KMS-11 (cell line): ENCODE measurements at regions not wholly inside any gene's neighbourhood (a gene's known extent, or its start where the extent isn't known, plus 50 kb on each side); places are given as distances from the start of the nearest gene placed in this dataset.

Experiments
- H2AFZ ChIP-seq: fragments of 200-600 bp; sonication (generic); 2 replicates; pipeline ENCODE4 v1.6.1; 2016; ENCODE audit warnings: antibody characterized with exemption, mixed run types, low read depth
- H3K27ac ChIP-seq: fragments of 200-600 bp; sonication (generic); 2 replicates; pipeline ENCODE4 v1.6.1; 2016; ENCODE audit warnings: mild to moderate bottlenecking, mixed run types
- H3K27me3 ChIP-seq: fragments of 200-600 bp; sonication (generic); 2 replicates; pipeline ENCODE4 v1.6.1; 2017; ENCODE audit warnings: mild to moderate bottlenecking, low read depth, mixed run types, moderate library complexity; ENCODE audit not compliant: insufficient read depth
- H3K36me3 ChIP-seq: fragments of 200-600 bp; sonication (generic); 2 replicates; pipeline ENCODE4 v1.6.1; 2017; ENCODE audit warnings: mild to moderate bottlenecking, mixed run types; ENCODE audit not compliant: insufficient read depth
- H3K4me1 ChIP-seq: fragments of 200-600 bp; sonication (generic); 2 replicates; pipeline ENCODE4 v1.6.1; 2016; ENCODE audit warnings: mild to moderate bottlenecking, low read depth, mixed run types; ENCODE audit not compliant: poor library complexity, severe bottlenecking
- H3K4me2 ChIP-seq: fragments of 200-600 bp; sonication (generic); 2 replicates; pipeline ENCODE4 v1.7.0; 2016; ENCODE audit warnings: mild to moderate bottlenecking, mixed run types
- H3K4me3 ChIP-seq: fragments of 200-600 bp; sonication (generic); IDR thresholded peaks from 2 replicates; pipeline ENCODE4 v1.6.1; 2017; ENCODE audit warnings: low read depth, low read length, mixed read lengths; ENCODE audit not compliant: insufficient read depth
- H3K79me2 ChIP-seq: fragments of 200-600 bp; sonication (generic); 2 replicates; pipeline ENCODE4 v1.6.1; 2016; ENCODE audit warnings: low read depth, mixed run types; ENCODE audit not compliant: insufficient read depth
- H3K9ac ChIP-seq: fragments of 200-600 bp; sonication (generic); 2 replicates; pipeline ENCODE4 v1.6.1; 2016; ENCODE audit warnings: mild to moderate bottlenecking, mixed run types
- H4K20me1 ChIP-seq: fragments of 200-600 bp; sonication (generic); 2 replicates; pipeline ENCODE4 v1.6.1; 2016; ENCODE audit warnings: mild to moderate bottlenecking, mixed run types; ENCODE audit not compliant: insufficient read depth
- TF ChIP-seq, protein P1 (sequence below): fragments of 200-600 bp; sonication (generic); conservative IDR thresholded peaks from 2 replicates; pipeline ENCODE4 v1.6.1; 2017; ENCODE audit warnings: low read depth, mild to moderate bottlenecking, antibody characterized with exemption, low read length, moderate library complexity, mixed read lengths

DNA sequence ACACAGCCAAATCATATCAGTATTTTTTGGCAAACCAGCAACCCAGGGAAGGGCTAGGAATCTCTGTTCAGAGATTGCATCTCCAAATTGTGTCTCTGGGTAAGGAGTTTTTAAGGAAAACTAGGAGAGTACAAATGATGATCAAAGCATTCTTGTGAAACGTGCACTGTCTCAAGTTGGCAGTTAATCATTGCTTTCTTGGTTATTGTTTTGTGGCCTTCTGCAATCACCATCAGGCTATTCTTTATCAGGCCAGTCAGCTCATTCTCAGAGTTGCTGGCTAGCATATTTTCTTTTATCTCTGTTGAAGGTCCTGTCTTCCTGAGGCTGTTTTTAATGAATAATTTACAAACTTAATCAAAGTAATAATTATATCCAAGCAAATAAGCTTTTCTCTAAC lies 129.1 kb upstream of the CCDC179 start:
- H3K9ac ChIP-seq: no peak overlapping the region
- H3K4me1 ChIP-seq: no peaks in the 10 kb centered on the region
- no peak overlapping the region for H2AFZ ChIP-seq
- H3K4me3 ChIP-seq: no peak overlapping the region
- no peaks in the 10 kb centered on the region for H3K79me2 ChIP-seq
- H4K20me1 ChIP-seq: no peaks in the 10 kb centered on the region
- H3K4me2 ChIP-seq: no peak overlapping the region
- H3K36me3 ChIP-seq: no peaks in the 10 kb centered on the region
- no peak overlapping the region for H3K27ac ChIP-seq
- H3K27me3 ChIP-seq: no peaks in the 10 kb centered on the region
- TF ChIP-seq, protein P1, sequence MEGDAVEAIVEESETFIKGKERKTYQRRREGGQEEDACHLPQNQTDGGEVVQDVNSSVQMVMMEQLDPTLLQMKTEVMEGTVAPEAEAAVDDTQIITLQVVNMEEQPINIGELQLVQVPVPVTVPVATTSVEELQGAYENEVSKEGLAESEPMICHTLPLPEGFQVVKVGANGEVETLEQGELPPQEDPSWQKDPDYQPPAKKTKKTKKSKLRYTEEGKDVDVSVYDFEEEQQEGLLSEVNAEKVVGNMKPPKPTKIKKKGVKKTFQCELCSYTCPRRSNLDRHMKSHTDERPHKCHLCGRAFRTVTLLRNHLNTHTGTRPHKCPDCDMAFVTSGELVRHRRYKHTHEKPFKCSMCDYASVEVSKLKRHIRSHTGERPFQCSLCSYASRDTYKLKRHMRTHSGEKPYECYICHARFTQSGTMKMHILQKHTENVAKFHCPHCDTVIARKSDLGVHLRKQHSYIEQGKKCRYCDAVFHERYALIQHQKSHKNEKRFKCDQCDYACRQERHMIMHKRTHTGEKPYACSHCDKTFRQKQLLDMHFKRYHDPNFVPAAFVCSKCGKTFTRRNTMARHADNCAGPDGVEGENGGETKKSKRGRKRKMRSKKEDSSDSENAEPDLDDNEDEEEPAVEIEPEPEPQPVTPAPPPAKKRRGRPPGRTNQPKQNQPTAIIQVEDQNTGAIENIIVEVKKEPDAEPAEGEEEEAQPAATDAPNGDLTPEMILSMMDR: no peak

DNA sequence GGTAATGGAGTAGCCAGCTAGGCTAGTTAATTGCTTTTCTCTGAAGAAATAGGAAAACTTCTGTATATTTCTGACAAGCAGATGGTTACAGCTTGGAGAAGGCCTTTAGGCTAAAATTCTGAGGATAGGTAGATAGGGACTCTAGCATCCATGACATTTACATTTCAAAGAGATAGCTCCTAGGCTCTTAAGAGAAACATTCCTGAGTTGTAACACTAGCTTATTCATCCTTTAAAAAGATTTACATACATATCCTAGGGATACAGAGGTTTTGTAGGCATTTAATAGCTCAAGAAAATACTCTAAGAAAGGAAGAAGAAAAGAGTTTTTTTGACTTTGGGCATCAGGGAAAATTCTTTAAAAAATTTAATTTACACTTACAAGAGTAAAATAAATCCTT lies 130.9 kb upstream of the CCDC179 start:
- Histone ChIP-seq H3K4me3 (no peak overlapping the region), H4K20me1 (no peaks in the 10 kb centered on the region), H3K27me3 (no peaks in the 10 kb centered on the region), H3K9ac (no peak overlapping the region), H3K27ac (no peak overlapping the region), H3K4me2 (no peak overlapping the region), H3K4me1 (no peaks in the 10 kb centered on the region), H3K36me3 (no peaks in the 10 kb centered on the region), H2AFZ (no peak overlapping the region), H3K79me2 (no peaks in the 10 kb centered on the region)
- TF ChIP-seq, protein P1: no peak

DNA sequence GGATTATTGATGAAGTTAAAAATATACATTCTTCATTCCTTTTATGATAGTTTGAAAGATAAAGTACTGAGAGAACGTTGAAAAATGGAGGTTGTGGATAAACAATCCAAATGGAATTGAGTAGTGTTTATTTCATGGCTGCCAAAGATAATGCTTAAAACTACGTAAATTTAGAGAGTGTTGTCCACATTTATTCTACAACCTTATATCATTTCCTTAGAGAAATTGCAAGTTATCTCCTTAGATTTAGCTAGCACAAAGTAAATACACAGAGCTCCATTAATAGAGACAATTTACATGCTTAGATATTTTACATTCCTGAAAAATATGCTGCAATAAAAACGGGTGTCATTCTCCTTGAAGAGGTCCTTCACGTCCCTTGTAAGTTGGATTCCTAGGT lies 146.5 kb upstream of the CCDC179 start:
- no peak overlapping the region for H3K27ac ChIP-seq
- no peaks in the 10 kb centered on the region for H3K79me2 ChIP-seq
- H3K4me1 ChIP-seq: no peaks in the 10 kb centered on the region
- no peaks in the 10 kb centered on the region for H3K27me3 ChIP-seq
- no peak overlapping the region for H3K4me2 ChIP-seq
- H3K4me3 ChIP-seq: no peak overlapping the region
- TF ChIP-seq, protein P1: no peak
- H3K9ac ChIP-seq: no peak overlapping the region
- H3K36me3 ChIP-seq: no peaks in the 10 kb centered on the region
- H2AFZ ChIP-seq: no peak overlapping the region
- no peaks in the 10 kb centered on the region for H4K20me1 ChIP-seq

DNA sequence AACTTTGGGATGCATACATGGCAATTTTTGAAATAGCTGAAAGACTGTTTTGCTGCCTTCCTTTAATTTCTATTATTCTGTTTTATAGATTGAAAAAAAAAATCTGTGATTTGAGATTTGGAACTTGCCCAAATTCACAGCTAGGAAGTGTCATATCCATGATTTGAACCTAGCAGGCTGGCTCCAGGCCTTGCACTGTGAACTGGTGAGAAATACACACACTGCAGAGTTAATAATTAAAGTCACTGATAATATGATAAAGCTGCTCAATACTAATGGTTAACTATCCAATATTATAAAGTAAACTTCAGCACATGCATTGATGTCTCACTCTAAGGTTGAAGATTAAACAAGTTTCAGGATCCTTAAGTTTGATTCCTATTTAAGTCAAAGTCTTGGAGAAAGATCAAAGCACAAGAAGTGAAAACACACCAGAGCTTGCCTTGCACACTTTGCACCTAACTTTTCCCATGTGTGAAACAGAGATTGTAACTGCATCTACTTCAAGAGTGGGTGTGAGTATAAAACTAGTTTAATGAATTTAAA lies 150.6 kb upstream of the CCDC179 start:
- Histone ChIP-seq H3K36me3 (no peaks in the 10 kb centered on the region), H3K4me1 (no peaks in the 10 kb centered on the region), H3K79me2 (no peaks in the 10 kb centered on the region), H2AFZ (no peak overlapping the region), H3K27ac (no peak overlapping the region), H4K20me1 (no peaks in the 10 kb centered on the region), H3K4me3 (no peak overlapping the region), H3K27me3 (no peaks in the 10 kb centered on the region), H3K9ac (no peak overlapping the region), H3K4me2 (no peak overlapping the region)
- TF ChIP-seq, protein P1: no peak

DNA sequence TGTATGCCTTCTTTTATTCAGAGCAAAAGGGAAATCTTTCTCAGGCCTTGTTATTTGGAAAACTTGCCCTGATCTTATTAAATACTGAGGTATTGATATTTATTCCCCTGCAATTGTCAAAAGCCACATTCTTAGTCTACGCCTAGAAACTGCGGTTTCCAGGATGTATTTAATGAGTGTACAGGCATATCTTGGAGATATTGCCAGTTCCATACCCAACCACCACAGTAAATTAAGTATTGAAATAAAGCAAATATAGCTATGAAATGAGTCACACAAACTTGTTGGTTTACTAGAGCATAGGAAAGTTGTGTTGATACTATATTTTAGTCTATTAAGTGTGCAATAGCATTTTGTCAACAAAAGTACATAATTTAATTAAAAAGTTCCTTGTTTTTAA lies 152.7 kb upstream of the CCDC179 start:
- Histone ChIP-seq H2AFZ (no peak overlapping the region), H3K4me1 (no peaks in the 10 kb centered on the region), H3K27me3 (no peaks in the 10 kb centered on the region), H3K27ac (no peak overlapping the region), H3K4me3 (no peak overlapping the region), H3K9ac (no peak overlapping the region), H3K4me2 (no peak overlapping the region), H3K36me3 (no peaks in the 10 kb centered on the region), H4K20me1 (no peaks in the 10 kb centered on the region), H3K79me2 (no peaks in the 10 kb centered on the region)
- TF ChIP-seq, protein P1: no peak
